Thymus (tissue), 11 donors: ENCODE measurements at regions not wholly inside any gene's neighbourhood (a gene's known extent, or its start where the extent isn't known, plus 50 kb on each side); places are given as distances from the start of the nearest gene placed in this dataset.

Experiments used
- DNase-seq, 9 donors: peaks; one replicate each; pipeline ENCODE4 v3.0.0-alpha.2; 2013; ENCODE audit warnings: low spot score in 9 of 9, low read depth in 6 of 9, missing footprints in 1 of 9
- H3K27ac ChIP-seq, 2 donors: one replicate each; pipeline ENCODE4 v1.5.1; 2013; ENCODE audit warnings: control low read depth in 1 of 2, low read depth in 1 of 2, low read length in 1 of 2, mild to moderate bottlenecking in 1 of 2, moderate library complexity in 1 of 2
- H3K27me3 ChIP-seq, 2 donors: one replicate each; pipeline ENCODE4 v1.5.1; 2013; ENCODE audit warnings: low read length in 1 of 2; ENCODE audit not compliant: control insufficient read depth in 2 of 2, insufficient read depth in 1 of 2
- H3K36me3 ChIP-seq, 2 donors: one replicate each; pipeline ENCODE4 v1.5.1; 2013; ENCODE audit warnings: low read length in 1 of 2, mild to moderate bottlenecking in 1 of 2, moderate library complexity in 1 of 2; ENCODE audit not compliant: control insufficient read depth in 2 of 2, insufficient read depth in 2 of 2
- H3K4me1 ChIP-seq, 2 donors: one replicate each; pipeline ENCODE4 v1.5.1; 2013; ENCODE audit warnings: low read length in 2 of 2; ENCODE audit not compliant: control insufficient read depth in 2 of 2, insufficient read depth in 2 of 2
- H3K4me3 ChIP-seq, 2 donors: one replicate each; pipeline ENCODE4 v1.5.1; 2013; ENCODE audit warnings: low read length in 2 of 2, control low read depth in 1 of 2, mild to moderate bottlenecking in 1 of 2
- H3K9me3 ChIP-seq, 2 donors: one replicate each; pipeline ENCODE4 v1.5.1; 2013; ENCODE audit warnings: low read length in 1 of 2, mild to moderate bottlenecking in 1 of 2; ENCODE audit not compliant: control insufficient read depth in 2 of 2, insufficient read depth in 1 of 2
- WGBS: extraction: QIAGEN DNeasy Blood & Tissue Kit; methylation state at CpG from one replicate; pipeline ENCODE4 v1.1.7; 2013; 5-methylcytosine and 5-hydroxymethylcytosine counted together
- donor health status: healthy.

DNA sequence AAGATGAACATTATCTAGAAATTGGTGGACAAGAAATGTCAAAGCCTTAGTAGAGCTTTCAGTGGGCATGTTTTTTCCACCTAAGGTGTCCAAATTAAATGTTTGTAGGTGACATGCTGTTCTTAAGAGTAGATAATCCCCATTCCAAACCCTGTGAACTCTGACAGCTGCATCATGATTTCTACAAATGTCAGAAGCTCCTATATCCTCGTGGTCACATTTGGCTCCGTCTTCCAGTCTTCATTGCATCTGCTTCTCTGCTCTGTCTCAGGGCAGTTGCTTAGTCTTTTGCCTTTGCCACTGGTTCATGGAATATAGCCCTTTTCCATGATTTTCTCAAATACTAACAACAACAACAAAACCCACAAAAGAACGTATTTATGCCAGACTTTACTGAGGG lies 234.5 kb downstream of the DLEU7 start:
- Histone ChIP-seq H3K4me3 (no peak overlapping the region), H3K9me3 (no peaks in the 10 kb centered on the region), H3K36me3 (no peaks in the 10 kb centered on the region), H3K4me1 (peaks cover 15 to 40% of the 10 kb centered on the region in 2 donors), H3K27me3 (no peaks in the 10 kb centered on the region), H3K27ac (no peak overlapping the region)
- DNase-seq = no peak
- 79% methylated on average over 3 of the region's 3 CpGs for WGBS

DNA sequence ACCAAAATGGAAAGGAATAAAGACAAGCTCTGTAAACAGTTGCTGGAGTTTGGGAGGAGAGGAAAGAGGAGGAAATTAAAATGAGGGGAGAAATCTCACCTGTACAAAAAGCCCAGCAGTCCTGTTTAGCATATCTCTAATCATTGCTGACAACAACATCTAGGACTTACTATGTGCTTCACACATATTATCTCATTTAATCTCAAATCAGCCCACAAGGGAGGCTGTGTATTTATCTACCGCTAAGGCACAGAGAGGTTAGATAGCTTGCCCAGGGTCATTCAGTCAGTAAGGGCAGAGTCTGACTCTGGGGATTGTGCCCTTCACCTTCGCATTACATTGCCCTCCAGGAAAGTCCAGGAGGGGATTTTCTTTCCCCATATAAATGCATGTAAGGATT lies 233.3 kb downstream of the DLEU7 start:
- no peak for DNase-seq
- H3K36me3 ChIP-seq = no peaks in the 10 kb centered on the region
- H3K4me3 ChIP-seq = no peak overlapping the region
- 98% methylated on average over 2 of the region's 2 CpGs for WGBS
- H3K9me3 ChIP-seq = no peaks in the 10 kb centered on the region
- H3K4me1 ChIP-seq = peaks cover 15 to 40% of the 10 kb centered on the region in 2 donors
- H3K27ac ChIP-seq = no peak overlapping the region
- H3K27me3 ChIP-seq = no peaks in the 10 kb centered on the region

DNA sequence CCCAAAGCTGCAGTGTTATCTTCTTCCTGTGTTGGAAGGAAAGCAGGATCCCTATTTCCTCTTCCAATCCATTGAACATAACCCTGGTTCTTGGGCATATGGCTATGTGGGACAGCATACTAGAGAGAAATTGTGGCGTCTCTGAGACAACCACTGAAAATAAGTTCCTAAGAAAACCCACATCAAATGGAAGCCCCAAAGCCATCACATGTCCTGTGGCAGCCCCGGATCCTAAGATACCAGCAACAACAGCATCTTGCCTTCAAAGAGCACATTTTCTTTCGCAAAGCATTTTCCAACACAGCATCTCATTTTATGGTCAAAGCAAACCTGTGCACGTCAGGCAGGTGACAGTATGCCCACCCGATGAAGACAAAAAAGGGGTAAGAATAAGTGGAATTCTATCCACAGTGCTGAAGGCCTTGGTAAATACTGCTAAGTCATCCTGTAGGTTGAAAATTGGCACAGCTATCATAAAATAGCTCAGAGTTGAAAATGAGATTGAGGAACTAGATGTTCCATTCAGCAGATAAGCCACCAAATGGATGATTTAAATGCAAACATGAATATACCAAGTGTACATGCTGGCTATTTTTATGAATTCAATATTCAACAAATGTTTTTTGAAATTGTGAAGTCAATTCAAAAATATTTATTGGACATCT lies 232.2 kb downstream of the DLEU7 start:
- DNase-seq = peak in 4 of 9 donors; percentile 69 to 90 (median 72)
- Histone ChIP-seq H3K9me3 (no peaks in the 10 kb centered on the region), H3K27ac (no peak overlapping the region), H3K4me1 (peaks cover 15 to 40% of the 10 kb centered on the region in 2 donors), H3K27me3 (no peaks in the 10 kb centered on the region), H3K4me3 (no peak overlapping the region), H3K36me3 (no peaks in the 10 kb centered on the region)
- WGBS = 5% methylated on average over 5 of the region's 5 CpGs

DNA sequence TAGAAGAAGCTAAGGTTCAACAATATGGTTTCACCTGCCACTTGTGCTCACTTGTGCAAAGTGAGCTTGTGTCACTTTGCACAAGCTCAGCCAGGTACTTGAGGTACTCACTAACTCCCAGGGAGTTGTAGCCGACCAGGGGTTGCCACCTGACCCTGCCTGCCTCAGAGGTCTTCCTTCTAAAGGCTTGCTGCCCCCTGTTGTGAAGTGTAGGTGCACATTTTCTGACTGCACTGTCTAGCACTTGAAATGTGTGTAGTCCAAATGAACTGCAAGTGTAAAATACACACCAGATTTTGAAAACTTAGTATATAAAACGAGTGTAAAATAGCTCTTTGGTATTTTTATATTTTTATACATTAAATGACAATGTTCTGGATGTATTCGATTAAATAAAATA lies 230.8 kb downstream of the DLEU7 start:
- Histone ChIP-seq H3K36me3 (no peaks in the 10 kb centered on the region), H3K27ac (no peak overlapping the region), H3K4me3 (no peak overlapping the region), H3K4me1 (peaks cover 15 to 48% of the 10 kb centered on the region in 2 donors), H3K9me3 (no peaks in the 10 kb centered on the region), H3K27me3 (no peaks in the 10 kb centered on the region)
- peak in 2 of 9 donors; percentile 52 to 71 for DNase-seq
- 84% methylated on average over 3 of the region's 3 CpGs for WGBS

DNA sequence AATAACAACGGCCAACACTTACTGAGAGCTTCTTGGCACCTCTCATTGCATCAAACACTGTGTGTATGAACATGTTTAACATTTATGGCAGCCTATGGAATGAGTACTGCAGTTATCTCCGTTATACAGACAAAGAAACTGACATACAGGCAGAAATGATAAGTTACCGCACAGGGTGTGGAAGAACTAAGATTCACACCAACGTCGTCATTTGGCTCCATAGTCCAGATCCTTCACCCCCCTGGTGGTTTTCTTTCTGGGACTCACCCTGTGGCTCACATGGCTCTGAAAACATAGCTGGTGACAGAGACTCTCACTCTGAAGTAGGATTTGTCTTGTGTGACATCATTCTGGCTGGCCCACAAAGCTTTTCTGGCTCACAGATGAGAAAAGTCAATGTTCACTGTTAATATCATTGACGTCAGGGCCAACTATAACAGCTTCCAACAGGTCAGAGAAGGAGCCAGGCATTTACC lies 230.1 kb downstream of the DLEU7 start:
- DNase-seq = no peak
- no peak overlapping the region for H3K27ac ChIP-seq
- peaks cover 15 to 45% of the 10 kb centered on the region in 2 donors for H3K4me1 ChIP-seq
- 96% methylated on average over 6 of the region's 6 CpGs for WGBS
- no peaks in the 10 kb centered on the region for H3K36me3 ChIP-seq
- H3K9me3 ChIP-seq = no peaks in the 10 kb centered on the region
- no peaks in the 10 kb centered on the region for H3K27me3 ChIP-seq
- no peak overlapping the region for H3K4me3 ChIP-seq

DNA sequence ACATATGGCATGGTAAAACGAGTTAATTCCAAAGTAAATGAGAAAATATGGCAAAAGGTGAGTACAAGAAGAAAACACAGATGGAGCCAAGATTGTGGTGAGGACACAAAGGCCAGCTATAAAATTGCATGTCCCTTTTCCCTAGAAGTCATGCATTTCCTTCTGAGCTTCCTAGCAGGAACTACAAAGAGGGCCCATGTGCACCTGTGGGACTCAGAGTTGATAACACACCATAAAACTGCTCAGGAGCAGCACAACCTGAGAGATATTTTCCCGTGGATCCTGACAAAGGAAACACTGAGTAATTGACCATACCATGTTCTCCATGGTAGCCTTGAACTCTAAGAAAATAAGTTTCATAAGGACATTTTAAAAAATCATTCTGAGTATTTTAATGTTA lies 228.3 kb downstream of the DLEU7 start:
- Histone ChIP-seq H3K9me3 (no peaks in the 10 kb centered on the region), H3K27ac (no peak overlapping the region), H3K4me3 (no peak overlapping the region), H3K27me3 (no peaks in the 10 kb centered on the region), H3K36me3 (no peaks in the 10 kb centered on the region), H3K4me1 (peaks cover 15 to 37% of the 10 kb centered on the region in 2 donors)
- 96% methylated on average over 2 of the region's 2 CpGs for WGBS
- DNase-seq = no peak

DNA sequence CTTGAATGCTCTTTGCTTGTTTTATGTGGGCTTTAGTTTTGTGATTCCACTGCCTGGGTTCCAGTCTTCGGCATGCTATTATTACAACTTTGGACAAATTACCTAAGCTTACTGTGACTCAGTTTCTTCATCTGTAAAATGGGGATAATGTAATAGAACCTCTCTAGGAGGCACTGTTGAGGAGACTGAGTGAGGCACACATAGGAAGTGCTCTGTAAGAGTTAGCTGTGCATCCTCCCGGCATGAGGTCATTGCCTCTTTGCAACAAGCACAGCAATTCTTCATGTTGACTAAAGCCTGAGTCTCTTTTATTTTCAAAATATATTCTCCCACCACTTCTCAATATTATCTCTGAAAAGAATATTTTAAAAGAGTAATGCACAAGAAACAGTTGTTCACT lies 227.4 kb downstream of the DLEU7 start:
- no peak overlapping the region for H3K4me3 ChIP-seq
- no peaks in the 10 kb centered on the region for H3K27me3 ChIP-seq
- H3K36me3 ChIP-seq = no peaks in the 10 kb centered on the region
- DNase-seq = no peak
- 100% methylated on average over 2 of the region's 2 CpGs for WGBS
- H3K4me1 ChIP-seq = peaks cover 11 to 34% of the 10 kb centered on the region in 2 donors
- H3K9me3 ChIP-seq = no peaks in the 10 kb centered on the region
- no peak overlapping the region for H3K27ac ChIP-seq

DNA sequence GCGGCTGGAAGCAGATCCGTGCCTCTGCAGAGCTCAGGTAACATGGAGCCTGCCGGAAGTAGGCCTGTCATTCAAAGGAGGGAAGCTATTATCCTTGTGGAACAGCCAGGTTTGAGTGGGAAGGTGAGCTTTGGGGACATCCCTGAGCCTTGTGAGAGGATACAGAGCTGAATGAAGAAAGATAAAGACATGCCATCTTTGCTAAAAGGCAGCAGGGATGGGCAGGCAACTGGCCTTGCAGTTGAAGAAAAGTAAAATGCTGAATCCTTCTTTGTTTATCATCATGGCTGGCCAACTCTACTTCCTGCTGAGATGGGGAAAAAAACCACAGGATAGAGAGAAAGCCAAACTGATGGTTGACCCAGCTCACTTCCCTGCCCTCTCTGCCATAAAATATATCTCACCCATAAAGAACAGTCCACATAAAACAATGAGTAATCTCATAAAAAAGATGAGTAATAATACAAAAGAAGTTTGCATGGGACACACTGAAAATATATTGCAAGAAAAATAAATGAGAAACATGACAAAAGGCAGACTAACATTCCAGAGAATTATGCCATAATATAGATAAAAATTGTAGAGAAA lies 226.3 kb downstream of the DLEU7 start:
- over 99% methylated on average over 3 of the region's 3 CpGs for WGBS
- H3K4me3 ChIP-seq = no peak overlapping the region

DNA sequence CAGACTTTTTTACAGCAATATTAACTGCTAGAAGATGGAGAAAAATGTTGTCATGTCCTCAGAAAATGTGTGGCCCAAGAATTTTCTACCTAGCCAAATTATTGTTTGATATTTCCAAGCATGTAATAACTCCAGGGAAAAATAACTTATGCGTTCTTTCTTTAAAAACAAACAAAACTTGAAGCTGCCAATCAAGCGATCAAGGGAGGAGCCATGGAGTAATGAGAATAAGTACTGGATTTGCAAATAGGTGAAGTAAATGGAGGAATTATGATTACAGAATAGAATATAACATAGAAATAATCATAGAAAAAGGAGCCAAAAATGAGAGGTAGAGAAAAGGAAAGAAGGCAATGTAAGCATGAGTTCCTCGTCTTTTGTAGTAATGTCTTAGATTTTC lies 225.3 kb downstream of the DLEU7 start:
- H3K27ac ChIP-seq = no peak overlapping the region
- DNase-seq = no peak
- no peaks in the 10 kb centered on the region for H3K27me3 ChIP-seq
- no peak overlapping the region for H3K4me3 ChIP-seq
- over 99% methylated on average over 3 of the region's 3 CpGs for WGBS
- peaks cover 0 to 17% of the 10 kb centered on the region in 2 donors for H3K4me1 ChIP-seq
- no peaks in the 10 kb centered on the region for H3K9me3 ChIP-seq
- H3K36me3 ChIP-seq = no peaks in the 10 kb centered on the region

More for the DNA sequence above, 226.3 kb downstream of the DLEU7 start:
- no peak for DNase-seq
- Histone ChIP-seq H3K4me1 (peaks cover 3 to 23% of the 10 kb centered on the region in 2 donors), H3K27ac (no peak overlapping the region), H3K9me3 (no peaks in the 10 kb centered on the region), H3K36me3 (no peaks in the 10 kb centered on the region), H3K27me3 (no peaks in the 10 kb centered on the region)
